Activated CD4-positive, alpha-beta T cell treated with anti-CD3 and anti-CD28 coated beads for 36 hours (primary cell): ENCODE measurements at regions not wholly inside any gene's neighbourhood (a gene's known extent, or its start where the extent isn't known, plus 50 kb on each side); places are given as distances from the start of the nearest gene placed in this dataset.

Experiments used
- ATAC-seq: fragments of 200-7000 bp; cut with Tn5 transposase; one replicate; pipeline ENCODE4 v1.10.0; 2021; ENCODE audit warnings: mild to moderate bottlenecking, moderate library complexity
- CTCF ChIA-PET: fragments of 350-600 bp; sonication (Branson Sonifier 250); formaldehyde crosslinking; loops from one replicate; lab custom pipeline; 2021; ENCODE audit warnings: antibody characterized with exemption; lab: Charles Lee
- POLR2A ChIA-PET: fragments of 350-600 bp; sonication (Branson Sonifier 250); formaldehyde crosslinking; loops from one replicate; lab custom pipeline; 2021; ENCODE audit warnings: antibody characterized with exemption, inconsistent platforms; lab: Charles Lee
- DNase-seq: peaks from one replicate; pipeline ENCODE4 v3.0.0-alpha.2; 2020
- H3K27ac Mint-ChIP-seq: one replicate; pipeline ENCODE4 v1.8.0; 2021; ENCODE audit warnings: mixed read lengths
- H3K27me3 Mint-ChIP-seq: one replicate; pipeline ENCODE4 v1.8.0; 2021; ENCODE audit warnings: mixed read lengths
- H3K36me3 Mint-ChIP-seq: one replicate; pipeline ENCODE4 v1.8.0; 2021; ENCODE audit warnings: low read depth, mixed read lengths
- H3K4me1 Mint-ChIP-seq: one replicate; pipeline ENCODE4 v1.8.0; 2021; ENCODE audit warnings: mixed read lengths
- H3K4me3 Mint-ChIP-seq: one replicate; pipeline ENCODE4 v1.8.0; 2021; ENCODE audit warnings: mild to moderate bottlenecking, moderate library complexity, mixed read lengths
- H3K9me3 Mint-ChIP-seq: one replicate; pipeline ENCODE4 v1.8.0; 2021; ENCODE audit warnings: low read depth, mixed read lengths
- intact Hi-C, 2 experiments: fragments of 100-400 bp; cut with DNase I in 1 of 2; cut with micrococcal nuclease in 1 of 2; formaldehyde crosslinking; loops; one replicate each; pipeline versions ENCODE4 v1.14.2 to v1.15.1; 2022 to 2024; cut with DNase I, micrococcal nuclease

DNA sequence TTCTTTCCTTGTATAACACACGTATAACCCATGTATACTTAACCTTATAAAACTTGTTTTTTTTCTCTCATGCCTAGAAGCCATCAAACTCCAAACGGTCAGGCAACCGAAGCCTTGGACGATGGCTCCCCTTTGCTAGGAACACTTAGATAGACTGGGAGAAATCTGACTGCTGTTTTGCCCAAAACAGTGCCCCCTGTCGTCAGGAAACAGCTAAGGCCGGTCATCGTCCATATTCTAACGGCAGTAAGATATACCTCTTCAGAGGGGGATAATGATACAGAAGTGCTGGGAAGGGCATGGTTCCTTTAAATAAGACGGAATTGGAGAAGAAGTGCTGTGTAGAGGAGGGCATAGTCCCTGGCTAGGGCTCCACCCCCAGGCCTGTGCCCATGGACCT lies 130.5 kb downstream of the SLC41A2 start:
- Mint-ChIP-seq H3K9me3 (peaks cover 18% of the 10 kb centered on the region), H3K27me3 (no peaks in the 10 kb centered on the region), H3K4me3 (no peak overlapping the region), H3K27ac (no peak overlapping the region), H3K4me1 (peaks cover 3% of the 10 kb centered on the region), H3K36me3 (peaks cover 3% of the 10 kb centered on the region)
- intact Hi-C loops = loop anchor here (1.0 to 5.0 kb wide), 3 partner anchors 147 to 445 kb away; no protein-coding TSS in a partner anchor
- ATAC-seq (no peak), DNase-seq (peak; percentile 39)
- ChIA-PET CTCF (interaction anchor here (0.6 to 1.6 kb wide), 6 partner anchors 9 to 446 kb away, joined by 3 to 7 read pairs (median 4); no protein-coding TSS in a partner anchor), POLR2A (no interaction called here)

DNA sequence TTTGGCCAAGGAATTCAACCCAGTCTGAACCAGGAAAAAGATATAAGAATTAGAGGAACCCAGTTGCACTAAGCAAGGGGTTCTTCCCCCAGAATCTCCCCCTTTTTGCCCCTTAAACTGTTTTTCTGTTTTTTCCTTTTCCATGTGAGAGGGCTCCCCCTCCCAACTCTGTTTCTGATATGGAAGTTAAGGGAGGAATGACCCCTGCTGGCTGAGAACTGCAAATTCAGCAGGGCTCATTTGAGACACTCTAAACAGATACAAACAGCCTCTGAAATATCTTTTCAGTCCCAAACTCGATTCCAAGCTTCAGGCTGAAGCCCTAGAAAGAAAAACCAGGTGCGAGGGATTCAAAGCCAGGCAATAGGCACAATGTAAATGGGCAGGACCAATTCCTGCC lies 132.7 kb downstream of the SLC41A2 start:
- Mint-ChIP-seq H3K4me3 (no peak overlapping the region), H3K4me1 (peaks cover 5% of the 10 kb centered on the region), H3K36me3 (peaks cover 3% of the 10 kb centered on the region), H3K27ac (no peak overlapping the region), H3K9me3 (peaks cover 18% of the 10 kb centered on the region), H3K27me3 (no peaks in the 10 kb centered on the region)
- intact Hi-C loops = loop anchor here in 1 of 2 experiments (5.0 kb wide), 1 partner anchor 443 kb away; no protein-coding TSS in a partner anchor
- ChIA-PET CTCF (no interaction called here), POLR2A (no interaction called here)
- ATAC-seq (no peak), DNase-seq (no peak)

DNA sequence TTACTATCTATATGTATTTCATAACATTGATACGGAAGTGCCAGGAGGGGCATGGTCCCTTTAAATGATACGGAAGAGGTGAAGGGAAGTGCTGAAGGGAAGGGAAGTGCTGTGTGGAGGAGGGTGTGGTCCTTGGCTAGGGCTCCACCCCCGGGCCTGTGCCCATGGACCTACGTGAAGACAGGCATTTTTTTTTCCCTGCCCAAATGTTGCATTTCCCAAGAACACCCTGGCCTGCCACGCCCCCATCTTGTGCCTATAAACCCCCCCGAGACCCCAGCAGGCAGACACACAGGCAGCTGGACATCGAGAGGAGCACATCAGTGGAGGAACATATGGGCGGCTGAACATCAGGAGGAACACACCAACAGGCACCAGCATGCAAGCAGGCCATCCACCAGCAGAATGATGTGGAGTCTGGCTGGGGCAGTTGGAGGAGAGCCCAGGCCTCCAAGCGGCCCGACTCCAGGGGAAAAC lies 134.1 kb downstream of the SLC41A2 start:
- Mint-ChIP-seq H3K36me3 (peaks cover 3% of the 10 kb centered on the region), H3K9me3 (peaks cover 18% of the 10 kb centered on the region), H3K27ac (no peak overlapping the region), H3K4me1 (peaks cover 5% of the 10 kb centered on the region), H3K27me3 (no peaks in the 10 kb centered on the region), H3K4me3 (no peak overlapping the region)
- DNase-seq (no peak), ATAC-seq (no peak)
- ChIA-PET POLR2A (no interaction called here), CTCF (interaction anchor here (0.8 to 1.2 kb wide), 2 partner anchors 10 to 442 kb away, joined by 4 to 5 read pairs; no protein-coding TSS in a partner anchor)
- intact Hi-C loops = no loop called here

DNA sequence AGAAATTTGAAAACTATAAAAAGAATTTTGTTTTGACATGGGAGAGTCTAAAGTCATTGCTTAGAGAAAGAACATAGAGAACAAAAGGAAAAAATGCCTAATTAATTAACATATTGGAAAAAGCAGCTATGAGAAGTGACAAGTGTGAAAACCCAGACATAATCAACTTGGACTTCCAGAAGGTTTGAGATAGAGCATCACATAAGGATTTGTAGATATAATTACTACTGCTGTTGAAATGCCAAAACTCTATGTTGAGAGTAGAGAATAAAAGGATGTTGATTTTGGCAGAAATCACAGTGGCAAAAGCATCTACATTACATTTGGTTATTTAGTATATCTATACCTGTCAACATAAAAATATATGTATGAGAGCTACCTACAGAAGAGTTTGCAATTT lies 135.1 kb downstream of the SLC41A2 start:
- peaks cover 3% of the 10 kb centered on the region for H3K36me3 Mint-ChIP-seq
- ATAC-seq (no peak), DNase-seq (no peak)
- H3K4me3 Mint-ChIP-seq = no peak overlapping the region
- no peak overlapping the region for H3K27ac Mint-ChIP-seq
- H3K27me3 Mint-ChIP-seq = no peaks in the 10 kb centered on the region
- ChIA-PET CTCF (interaction anchor here (0.5 to 1.2 kb wide), 3 partner anchors 11 to 441 kb away, joined by 3 to 5 read pairs (median 3); no protein-coding TSS in a partner anchor), POLR2A (no interaction called here)
- peaks cover 5% of the 10 kb centered on the region for H3K4me1 Mint-ChIP-seq
- H3K9me3 Mint-ChIP-seq = peaks cover 18% of the 10 kb centered on the region
- intact Hi-C loops = no loop called here

GRCh38 chr12:104816845-104817503 lies 141.1 kb downstream of the SLC41A2 start:
- ChIA-PET POLR2A (no interaction called here), CTCF (interaction anchor here (1.0 kb wide), 1 partner anchor 435 kb away, joined by 3 read pairs; no protein-coding TSS in a partner anchor)
- ATAC-seq = no peak
- H3K4me3 Mint-ChIP-seq = no peak overlapping the region
- no peak for DNase-seq
- no peaks in the 10 kb centered on the region for H3K9me3 Mint-ChIP-seq
- no peaks in the 10 kb centered on the region for H3K36me3 Mint-ChIP-seq
- intact Hi-C loops = no loop called here
- H3K27ac Mint-ChIP-seq = no peak overlapping the region
- H3K4me1 Mint-ChIP-seq = no peaks in the 10 kb centered on the region
- no peaks in the 10 kb centered on the region for H3K27me3 Mint-ChIP-seq

- intact Hi-C loops = no loop called here
- ATAC-seq (no peak), DNase-seq (no peak)
- CTCF ChIA-PET = interaction anchor here (1.0 kb wide), 1 partner anchor 434 kb away, joined by 3 read pairs; no protein-coding TSS in a partner anchor
- Mint-ChIP-seq H3K27me3 (no peaks in the 10 kb centered on the region), H3K4me3 (no peak overlapping the region), H3K27ac (no peak overlapping the region), H3K36me3 (no peaks in the 10 kb centered on the region), H3K4me1 (no peaks in the 10 kb centered on the region), H3K9me3 (no peaks in the 10 kb centered on the region)
- POLR2A ChIA-PET = no interaction called here
Observed at GRCh38 chr12:104815935-104816334, 142.2 kb downstream of the SLC41A2 start.

DNA sequence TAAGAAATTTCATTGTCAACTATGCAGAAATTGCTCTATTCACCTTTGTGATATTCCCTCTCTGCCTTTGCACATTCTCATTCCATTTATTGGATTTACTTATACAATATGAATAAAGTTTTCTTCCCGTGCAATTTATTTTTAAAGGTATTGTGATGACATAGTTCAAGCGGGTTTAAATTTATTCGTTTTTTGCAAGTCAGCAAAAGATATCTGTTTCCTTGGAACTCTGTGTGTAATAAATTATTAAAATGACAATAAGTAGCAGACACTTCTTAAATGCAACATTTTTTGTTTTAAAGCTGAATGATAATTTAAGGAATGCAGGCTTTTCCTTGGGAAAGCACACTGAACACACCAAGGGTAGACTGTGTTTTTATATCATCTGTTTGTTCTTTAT lies 143.1 kb downstream of the SLC41A2 start:
- Mint-ChIP-seq H3K4me3 (no peak overlapping the region), H3K4me1 (no peaks in the 10 kb centered on the region), H3K27ac (no peak overlapping the region), H3K27me3 (no peaks in the 10 kb centered on the region), H3K9me3 (no peaks in the 10 kb centered on the region), H3K36me3 (no peaks in the 10 kb centered on the region)
- intact Hi-C loops = no loop called here
- ChIA-PET POLR2A (interaction anchor here (0.6 kb wide), 1 partner anchor 50 kb away, joined by 3 read pairs; no protein-coding TSS in a partner anchor), CTCF (interaction anchor here (0.7 kb wide), 1 partner anchor 433 kb away, joined by 4 read pairs; no protein-coding TSS in a partner anchor)
- no peak for DNase-seq
- ATAC-seq = no peak
